SK-N-SH (cell line): ENCODE measurements at regions not wholly inside any gene's neighbourhood (a gene's known extent, or its start where the extent isn't known, plus 50 kb on each side); places are given as distances from the start of the nearest gene placed in this dataset.
A peak's percentile ranks its signal among the peaks of the same experiment; 100 is the strongest.

Experiments used
- CTCF ChIA-PET: fragments of 300-600, 350-600 bp; formaldehyde crosslinking; extraction: SDS; loops from one replicate; lab custom pipeline; 2021; lab: Yijun Ruan, JAX
- POLR2A ChIA-PET: fragments of 350-600 bp; sonication (Branson Sonifier 250); formaldehyde crosslinking; extraction: SDS; loops from one replicate; lab custom pipeline; 2020; ENCODE audit warnings: antibody characterized with exemption, inconsistent platforms; lab: Yijun Ruan, JAX
- DNase-seq: peaks from one replicate; pipeline ENCODE4 v3.0.0; 2012
- H2AFZ ChIP-seq: fragments of 200-600 bp; sonication (generic); 2 replicates; pipeline ENCODE4 v1.8.1; 2016; ENCODE audit warnings: antibody characterized with exemption, mild to moderate bottlenecking, low read depth
- H3F3A ChIP-seq: fragments of 200-600 bp; sonication (generic); replicated peaks from 2 replicates; pipeline ENCODE3; 2016; ENCODE audit warnings: antibody characterized with exemption, mild to moderate bottlenecking; ENCODE audit not compliant: insufficient read depth
- H3K27ac ChIP-seq, 2 experiments: fragments of 200-500 bp in 1 of 2; fragments of 200-600 bp in 1 of 2; sonication (Bioruptor generic) in 1 of 2; sonication (generic), shearing (Covaris generic) in 1 of 2; 2 replicates each; pipeline versions ENCODE4 v1.5.1 to v1.6.1; 2014 to 2016; ENCODE audit warnings: low read depth in 2 of 2, inconsistent platforms in 1 of 2, low read length in 1 of 2, mild to moderate bottlenecking in 1 of 2, mixed read lengths in 1 of 2
- H3K27me3 ChIP-seq: fragments of 200-600 bp; sonication (generic), shearing (Covaris generic); 2 replicates; pipeline ENCODE4 v1.6.1; 2016; ENCODE audit warnings: mixed run types; ENCODE audit not compliant: insufficient read depth
- H3K36me3 ChIP-seq, 2 experiments: fragments of 200-500 bp in 1 of 2; fragments of 200-600 bp in 1 of 2; sonication (Bioruptor generic) in 1 of 2; sonication (generic) in 1 of 2; replicated peaks in 1 of 2; 2 replicates each; pipeline versions ENCODE3 to v1.5.1; 2014 to 2016; ENCODE audit warnings: low read length in 1 of 2, mild to moderate bottlenecking in 1 of 2; ENCODE audit not compliant: insufficient read depth in 2 of 2, control insufficient read depth in 1 of 2
- H3K4me1 ChIP-seq, 2 experiments: fragments of 200-500 bp in 1 of 2; fragments of 200-600 bp in 1 of 2; sonication (Bioruptor generic) in 1 of 2; sonication (generic), shearing (Covaris generic) in 1 of 2; 2 replicates each; pipeline versions ENCODE4 v1.5.1 to v1.6.1; 2014 to 2016; ENCODE audit warnings: low read depth in 1 of 2, low read length in 1 of 2, mixed run types in 1 of 2; ENCODE audit not compliant: insufficient read depth in 2 of 2, control insufficient read depth in 1 of 2
- H3K4me2 ChIP-seq: fragments of 200-600 bp; sonication (generic), shearing (Covaris generic); 2 replicates; pipeline ENCODE4 v1.6.1; 2017; ENCODE audit warnings: mixed run types
- H3K4me3 ChIP-seq, 2 experiments: fragments of 200-500 bp in 1 of 2; fragments of 200-600 bp in 1 of 2; sonication (Bioruptor generic) in 1 of 2; sonication (generic), shearing (Covaris generic) in 1 of 2; 2 replicates each; pipeline versions ENCODE4 v1.5.1 to v1.8.1; 2014 to 2016; ENCODE audit warnings: low read depth in 2 of 2, inconsistent platforms in 1 of 2, low read length in 1 of 2, mild to moderate bottlenecking in 1 of 2, mixed read lengths in 1 of 2, moderate library complexity in 1 of 2
- H3K79me2 ChIP-seq: fragments of 200-600 bp; sonication (generic); 2 replicates; pipeline ENCODE4 v1.8.1; 2017; ENCODE audit warnings: mild to moderate bottlenecking; ENCODE audit not compliant: insufficient read depth
- H3K9ac ChIP-seq: fragments of 200-600 bp; sonication (generic); 2 replicates; pipeline ENCODE4 v1.6.1; 2017; ENCODE audit warnings: mixed run types
- H3K9me2 ChIP-seq: fragments of 200-600 bp; sonication (generic); 2 replicates; pipeline ENCODE4 v1.6.1; 2017; ENCODE audit warnings: mixed run types
- H3K9me3 ChIP-seq: fragments of 200-600 bp; sonication (generic); 2 replicates; pipeline ENCODE4 v1.6.1; 2017; ENCODE audit warnings: mixed run types, mild to moderate bottlenecking, moderate library complexity
- H4K20me1 ChIP-seq: fragments of 200-600 bp; sonication (generic); 2 replicates; pipeline ENCODE4 v1.6.1; 2017; ENCODE audit warnings: mild to moderate bottlenecking, mixed run types; ENCODE audit not compliant: insufficient read depth
- CHD2 ChIP-seq: fragments of 150-350 bp; IDR thresholded peaks from 2 replicates; pipeline ENCODE4 v1.6.1; 2018; ENCODE audit warnings: low read length; ENCODE audit not compliant: partially characterized antibody
- EZH2phosphoT487 ChIP-seq: fragments of 200-600 bp; sonication (generic); IDR thresholded peaks from 2 replicates; pipeline ENCODE4 v1.6.1; 2017; ENCODE audit warnings: low read depth, mixed run types, mild to moderate bottlenecking, antibody characterized with exemption, moderate library complexity, borderline replicate concordance
- FOXJ3 ChIP-seq: sonication (generic); formaldehyde crosslinking; IDR thresholded peaks from 2 replicates; pipeline ENCODE4 v1.5.1; 2020; ENCODE audit warnings: mild to moderate bottlenecking, missing genetic modification reagents
- MEF2A ChIP-seq: IDR thresholded peaks from 2 replicates; pipeline ENCODE4 v1.4.0; 2012; ENCODE audit warnings: low read depth, borderline replicate concordance
- NRF1 ChIP-seq: IDR thresholded peaks from 2 replicates; pipeline ENCODE4 v1.6.1; 2012; ENCODE audit warnings: low read depth, mild to moderate bottlenecking, low read length
- POLR2AphosphoS5 ChIP-seq: IDR thresholded peaks from 2 replicates; pipeline ENCODE4 v1.6.1; 2012; ENCODE audit warnings: low read depth, low read length
- SMC3 ChIP-seq: IDR thresholded peaks from 2 replicates; pipeline ENCODE4 v1.6.1; 2012; ENCODE audit warnings: low read depth, low read length, improper control_type of control experiment
- TAF1 ChIP-seq: IDR thresholded peaks from 2 replicates; pipeline ENCODE4 v1.6.1; 2012; ENCODE audit warnings: low read depth, mild to moderate bottlenecking, low read length, moderate library complexity, borderline replicate concordance
- WGBS: methylation state at CpG from one replicate; pipeline ENCODE4 v1.1.6; 2017; ENCODE audit warnings: low lambda C conversion rate; 5-methylcytosine and 5-hydroxymethylcytosine counted together
- TF ChIP-seq, protein P1 (sequence below): IDR thresholded peaks from 2 replicates; pipeline ENCODE4 v1.4.0; 2012; ENCODE audit warnings: low read depth
- TF ChIP-seq, protein P2 (sequence below): fragments of 150-350 bp; IDR thresholded peaks from 2 replicates; pipeline ENCODE4 v1.6.1; 2016; ENCODE audit warnings: mild to moderate bottlenecking, low read depth, low read length
- TF ChIP-seq, protein P3 (sequence below): IDR thresholded peaks from 2 replicates; pipeline ENCODE4 v1.6.1; 2012; ENCODE audit warnings: mild to moderate bottlenecking, low read depth, low read length, moderate library complexity
- TF ChIP-seq, protein P4 (sequence below): fragments of 150-350 bp; IDR thresholded peaks from 2 replicates; pipeline ENCODE4 v1.6.1; 2017; ENCODE audit warnings: antibody characterized with exemption, low read length, low read depth, borderline replicate concordance
- TF ChIP-seq, protein P5 (sequence below): IDR thresholded peaks from 2 replicates; pipeline ENCODE4 v1.4.0; 2012; ENCODE audit warnings: low read depth, borderline replicate concordance
- TF ChIP-seq, protein P6 (sequence below): fragments of 200-600 bp; sonication (generic); IDR thresholded peaks from 2 replicates; pipeline ENCODE4 v1.6.1; 2017; ENCODE audit warnings: antibody characterized with exemption, mild to moderate bottlenecking, moderate library complexity

DNA sequence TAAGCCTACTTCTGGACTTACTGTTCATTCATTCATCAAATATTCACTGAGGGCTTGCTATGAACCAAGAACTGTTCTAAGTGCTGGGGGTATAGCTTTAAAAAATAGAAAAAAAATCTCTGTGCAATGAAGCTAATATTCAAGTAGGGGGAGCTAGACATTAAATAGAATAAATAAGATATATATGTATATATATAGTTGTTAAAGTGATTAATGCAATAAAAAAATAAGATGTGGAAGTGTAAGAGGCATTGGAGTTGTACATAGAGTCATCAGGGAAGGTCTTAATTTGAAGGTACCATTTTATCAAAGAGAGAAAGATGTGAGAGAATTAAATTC is 181.2 kb upstream of the AGR3 start:
- ChIA-PET CTCF (interaction anchor here (0.7 to 1.7 kb wide), 3 partner anchors 11 to 32 kb away, joined by 3 to 5 read pairs (median 4); no protein-coding TSS in a partner anchor), POLR2A (no interaction called here)
- no peak for DNase-seq

DNA sequence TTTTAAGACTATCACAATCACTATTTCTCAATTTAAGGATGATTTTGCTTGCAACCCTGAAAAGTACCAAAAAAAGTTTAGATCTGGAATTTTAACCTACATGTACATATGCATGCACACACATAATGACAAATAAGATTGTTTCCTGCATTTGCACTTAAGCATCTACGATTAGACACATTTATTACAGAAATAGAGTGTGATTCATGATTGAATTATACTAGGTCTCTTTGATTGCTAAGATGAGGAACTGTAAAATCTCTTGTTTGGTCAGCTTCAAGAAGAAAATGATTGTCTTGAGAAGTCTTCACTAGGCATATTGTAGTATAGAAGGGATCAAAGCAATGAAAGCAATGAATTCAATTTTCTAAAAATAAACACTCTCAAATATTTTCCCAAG is 185.9 kb upstream of the AGR3 start:
- Histone ChIP-seq H3K4me2 (no peak overlapping the region), H3K4me3 (no peak overlapping the region), H3K27ac (no peak overlapping the region), H3K9ac (no peak overlapping the region), H3K4me1 (no peaks in the 10 kb centered on the region), H4K20me1 (no peaks in the 10 kb centered on the region), H3K27me3 (peaks cover 42% of the 10 kb centered on the region), H3F3A (no peaks in the 10 kb centered on the region), H2AFZ (no peak overlapping the region), H3K9me3 (no peaks in the 10 kb centered on the region), H3K9me2 (no peaks in the 10 kb centered on the region), H3K79me2 (no peaks in the 10 kb centered on the region), H3K36me3 (no peaks in the 10 kb centered on the region)
- CTCF ChIA-PET = no interaction called here
- POLR2A ChIA-PET = no interaction called here
- 7% methylated on average over 1 of the region's 1 CpG for WGBS
- no peak for DNase-seq
- no peak for TF ChIP-seq FOXJ3 (CRISPR knock-in tag)
- no peak for TF ChIP-seq EZH2phosphoT487
- TF ChIP-seq MEF2A = no peak
- no peak for TF ChIP-seq POLR2AphosphoS5
- TF ChIP-seq, protein P1, sequence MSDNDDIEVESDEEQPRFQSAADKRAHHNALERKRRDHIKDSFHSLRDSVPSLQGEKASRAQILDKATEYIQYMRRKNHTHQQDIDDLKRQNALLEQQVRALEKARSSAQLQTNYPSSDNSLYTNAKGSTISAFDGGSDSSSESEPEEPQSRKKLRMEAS = no peak
- TF ChIP-seq, protein P2, sequence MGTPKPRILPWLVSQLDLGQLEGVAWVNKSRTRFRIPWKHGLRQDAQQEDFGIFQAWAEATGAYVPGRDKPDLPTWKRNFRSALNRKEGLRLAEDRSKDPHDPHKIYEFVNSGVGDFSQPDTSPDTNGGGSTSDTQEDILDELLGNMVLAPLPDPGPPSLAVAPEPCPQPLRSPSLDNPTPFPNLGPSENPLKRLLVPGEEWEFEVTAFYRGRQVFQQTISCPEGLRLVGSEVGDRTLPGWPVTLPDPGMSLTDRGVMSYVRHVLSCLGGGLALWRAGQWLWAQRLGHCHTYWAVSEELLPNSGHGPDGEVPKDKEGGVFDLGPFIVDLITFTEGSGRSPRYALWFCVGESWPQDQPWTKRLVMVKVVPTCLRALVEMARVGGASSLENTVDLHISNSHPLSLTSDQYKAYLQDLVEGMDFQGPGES = no peak
- TF ChIP-seq, protein P3, sequence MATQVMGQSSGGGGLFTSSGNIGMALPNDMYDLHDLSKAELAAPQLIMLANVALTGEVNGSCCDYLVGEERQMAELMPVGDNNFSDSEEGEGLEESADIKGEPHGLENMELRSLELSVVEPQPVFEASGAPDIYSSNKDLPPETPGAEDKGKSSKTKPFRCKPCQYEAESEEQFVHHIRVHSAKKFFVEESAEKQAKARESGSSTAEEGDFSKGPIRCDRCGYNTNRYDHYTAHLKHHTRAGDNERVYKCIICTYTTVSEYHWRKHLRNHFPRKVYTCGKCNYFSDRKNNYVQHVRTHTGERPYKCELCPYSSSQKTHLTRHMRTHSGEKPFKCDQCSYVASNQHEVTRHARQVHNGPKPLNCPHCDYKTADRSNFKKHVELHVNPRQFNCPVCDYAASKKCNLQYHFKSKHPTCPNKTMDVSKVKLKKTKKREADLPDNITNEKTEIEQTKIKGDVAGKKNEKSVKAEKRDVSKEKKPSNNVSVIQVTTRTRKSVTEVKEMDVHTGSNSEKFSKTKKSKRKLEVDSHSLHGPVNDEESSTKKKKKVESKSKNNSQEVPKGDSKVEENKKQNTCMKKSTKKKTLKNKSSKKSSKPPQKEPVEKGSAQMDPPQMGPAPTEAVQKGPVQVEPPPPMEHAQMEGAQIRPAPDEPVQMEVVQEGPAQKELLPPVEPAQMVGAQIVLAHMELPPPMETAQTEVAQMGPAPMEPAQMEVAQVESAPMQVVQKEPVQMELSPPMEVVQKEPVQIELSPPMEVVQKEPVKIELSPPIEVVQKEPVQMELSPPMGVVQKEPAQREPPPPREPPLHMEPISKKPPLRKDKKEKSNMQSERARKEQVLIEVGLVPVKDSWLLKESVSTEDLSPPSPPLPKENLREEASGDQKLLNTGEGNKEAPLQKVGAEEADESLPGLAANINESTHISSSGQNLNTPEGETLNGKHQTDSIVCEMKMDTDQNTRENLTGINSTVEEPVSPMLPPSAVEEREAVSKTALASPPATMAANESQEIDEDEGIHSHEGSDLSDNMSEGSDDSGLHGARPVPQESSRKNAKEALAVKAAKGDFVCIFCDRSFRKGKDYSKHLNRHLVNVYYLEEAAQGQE = no peak
- no peak for TF ChIP-seq NRF1
- TF ChIP-seq CHD2 = no peak
- TF ChIP-seq TAF1 = no peak
- TF ChIP-seq, protein P4, sequence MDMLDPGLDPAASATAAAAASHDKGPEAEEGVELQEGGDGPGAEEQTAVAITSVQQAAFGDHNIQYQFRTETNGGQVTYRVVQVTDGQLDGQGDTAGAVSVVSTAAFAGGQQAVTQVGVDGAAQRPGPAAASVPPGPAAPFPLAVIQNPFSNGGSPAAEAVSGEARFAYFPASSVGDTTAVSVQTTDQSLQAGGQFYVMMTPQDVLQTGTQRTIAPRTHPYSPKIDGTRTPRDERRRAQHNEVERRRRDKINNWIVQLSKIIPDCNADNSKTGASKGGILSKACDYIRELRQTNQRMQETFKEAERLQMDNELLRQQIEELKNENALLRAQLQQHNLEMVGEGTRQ = no peak
- no peak for TF ChIP-seq SMC3

More for the DNA sequence above, 181.2 kb upstream of the AGR3 start:
- H3K4me2 ChIP-seq = no peak overlapping the region
- H3K4me1 ChIP-seq = no peaks in the 10 kb centered on the region
- H3K9me2 ChIP-seq = no peaks in the 10 kb centered on the region
- H3K27me3 ChIP-seq = peaks cover 19% of the 10 kb centered on the region; the same call in 1 of the 2 replicates
- no peaks in the 10 kb centered on the region for H4K20me1 ChIP-seq
- H3K4me3 ChIP-seq = no peak overlapping the region
- no peaks in the 10 kb centered on the region for H3K9me3 ChIP-seq
- no peak overlapping the region for H2AFZ ChIP-seq
- no peaks in the 10 kb centered on the region for H3K36me3 ChIP-seq
- H3K9ac ChIP-seq = no peak overlapping the region
- no peak overlapping the region for H3K27ac ChIP-seq
- H3K79me2 ChIP-seq = no peaks in the 10 kb centered on the region
- no peaks in the 10 kb centered on the region for H3F3A ChIP-seq
- TF ChIP-seq TAF1 = no peak
- TF ChIP-seq, protein P5, sequence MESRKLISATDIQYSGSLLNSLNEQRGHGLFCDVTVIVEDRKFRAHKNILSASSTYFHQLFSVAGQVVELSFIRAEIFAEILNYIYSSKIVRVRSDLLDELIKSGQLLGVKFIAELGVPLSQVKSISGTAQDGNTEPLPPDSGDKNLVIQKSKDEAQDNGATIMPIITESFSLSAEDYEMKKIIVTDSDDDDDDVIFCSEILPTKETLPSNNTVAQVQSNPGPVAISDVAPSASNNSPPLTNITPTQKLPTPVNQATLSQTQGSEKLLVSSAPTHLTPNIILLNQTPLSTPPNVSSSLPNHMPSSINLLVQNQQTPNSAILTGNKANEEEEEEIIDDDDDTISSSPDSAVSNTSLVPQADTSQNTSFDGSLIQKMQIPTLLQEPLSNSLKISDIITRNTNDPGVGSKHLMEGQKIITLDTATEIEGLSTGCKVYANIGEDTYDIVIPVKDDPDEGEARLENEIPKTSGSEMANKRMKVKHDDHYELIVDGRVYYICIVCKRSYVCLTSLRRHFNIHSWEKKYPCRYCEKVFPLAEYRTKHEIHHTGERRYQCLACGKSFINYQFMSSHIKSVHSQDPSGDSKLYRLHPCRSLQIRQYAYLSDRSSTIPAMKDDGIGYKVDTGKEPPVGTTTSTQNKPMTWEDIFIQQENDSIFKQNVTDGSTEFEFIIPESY = no peak
- TF ChIP-seq, protein P6, sequence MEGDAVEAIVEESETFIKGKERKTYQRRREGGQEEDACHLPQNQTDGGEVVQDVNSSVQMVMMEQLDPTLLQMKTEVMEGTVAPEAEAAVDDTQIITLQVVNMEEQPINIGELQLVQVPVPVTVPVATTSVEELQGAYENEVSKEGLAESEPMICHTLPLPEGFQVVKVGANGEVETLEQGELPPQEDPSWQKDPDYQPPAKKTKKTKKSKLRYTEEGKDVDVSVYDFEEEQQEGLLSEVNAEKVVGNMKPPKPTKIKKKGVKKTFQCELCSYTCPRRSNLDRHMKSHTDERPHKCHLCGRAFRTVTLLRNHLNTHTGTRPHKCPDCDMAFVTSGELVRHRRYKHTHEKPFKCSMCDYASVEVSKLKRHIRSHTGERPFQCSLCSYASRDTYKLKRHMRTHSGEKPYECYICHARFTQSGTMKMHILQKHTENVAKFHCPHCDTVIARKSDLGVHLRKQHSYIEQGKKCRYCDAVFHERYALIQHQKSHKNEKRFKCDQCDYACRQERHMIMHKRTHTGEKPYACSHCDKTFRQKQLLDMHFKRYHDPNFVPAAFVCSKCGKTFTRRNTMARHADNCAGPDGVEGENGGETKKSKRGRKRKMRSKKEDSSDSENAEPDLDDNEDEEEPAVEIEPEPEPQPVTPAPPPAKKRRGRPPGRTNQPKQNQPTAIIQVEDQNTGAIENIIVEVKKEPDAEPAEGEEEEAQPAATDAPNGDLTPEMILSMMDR = peak; percentile 52
